Endothelial cell (in vitro differentiated cells): ENCODE measurements at regions not wholly inside any gene's neighbourhood (a gene's known extent, or its start where the extent isn't known, plus 50 kb on each side); places are given as distances from the start of the nearest gene placed in this dataset.

ENCODE experiments used
- DNase-seq: peaks from one replicate; pipeline ENCODE4 v3.0.0; 2021; ENCODE audit warnings: low spot score
- H3K27ac Mint-ChIP-seq: one replicate; pipeline ENCODE4 v1.8.0; 2021; ENCODE audit warnings: mixed read lengths, inconsistent platforms; ENCODE audit not compliant: unreplicated experiment
- H3K27me3 Mint-ChIP-seq: one replicate; pipeline ENCODE4 v1.8.0; 2021; ENCODE audit warnings: mild to moderate bottlenecking, moderate library complexity, mixed read lengths, inconsistent platforms; ENCODE audit not compliant: unreplicated experiment
- H3K36me3 Mint-ChIP-seq: one replicate; pipeline ENCODE4 v1.8.0; 2021; ENCODE audit warnings: mild to moderate bottlenecking, low read depth, mixed read lengths, inconsistent platforms; ENCODE audit not compliant: unreplicated experiment
- H3K4me1 Mint-ChIP-seq: one replicate; pipeline ENCODE4 v1.8.0; 2021; ENCODE audit warnings: mild to moderate bottlenecking, mixed read lengths, inconsistent platforms; ENCODE audit not compliant: unreplicated experiment
- H3K4me3 Mint-ChIP-seq: one replicate; pipeline ENCODE4 v1.8.0; 2021; ENCODE audit warnings: mild to moderate bottlenecking, mixed read lengths, inconsistent platforms; ENCODE audit not compliant: unreplicated experiment
- H3K9me3 Mint-ChIP-seq: one replicate; pipeline ENCODE4 v1.8.0; 2021; ENCODE audit warnings: mixed read lengths, inconsistent platforms; ENCODE audit not compliant: unreplicated experiment
- TF ChIP-seq, protein P1 (sequence below): fragments of 200-600 bp; sonication (generic); IDR thresholded peaks from one replicate; pipeline ENCODE4 v1.5.0; 2021; ENCODE audit warnings: antibody characterized with exemption; ENCODE audit not compliant: unreplicated experiment

DNA sequence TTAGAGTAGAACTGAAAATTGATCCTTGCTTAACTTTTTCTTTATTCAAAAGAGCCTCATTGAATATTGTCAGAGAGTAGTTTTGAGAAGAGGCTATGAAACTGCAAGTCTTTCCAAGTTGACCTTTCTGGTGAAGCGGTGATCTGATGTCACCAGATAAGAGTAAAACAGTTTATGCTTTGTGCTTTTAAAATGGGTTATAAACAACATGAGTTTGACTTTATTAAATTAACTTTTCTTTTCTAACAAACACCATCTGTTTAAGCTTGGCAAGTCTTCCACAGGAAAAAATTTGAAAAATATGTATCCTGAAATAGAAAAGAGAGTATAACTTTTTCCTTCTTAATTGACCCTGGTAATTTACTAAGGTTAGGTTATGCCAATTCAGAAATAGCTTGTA, 408.7 kb upstream of the NOVA1 start:
- Mint-ChIP-seq H3K27ac (no peak overlapping the region), H3K36me3 (no peaks in the 10 kb centered on the region), H3K27me3 (no peaks in the 10 kb centered on the region), H3K4me3 (no peak overlapping the region), H3K4me1 (no peaks in the 10 kb centered on the region), H3K9me3 (no peaks in the 10 kb centered on the region)
- TF ChIP-seq, protein P1, sequence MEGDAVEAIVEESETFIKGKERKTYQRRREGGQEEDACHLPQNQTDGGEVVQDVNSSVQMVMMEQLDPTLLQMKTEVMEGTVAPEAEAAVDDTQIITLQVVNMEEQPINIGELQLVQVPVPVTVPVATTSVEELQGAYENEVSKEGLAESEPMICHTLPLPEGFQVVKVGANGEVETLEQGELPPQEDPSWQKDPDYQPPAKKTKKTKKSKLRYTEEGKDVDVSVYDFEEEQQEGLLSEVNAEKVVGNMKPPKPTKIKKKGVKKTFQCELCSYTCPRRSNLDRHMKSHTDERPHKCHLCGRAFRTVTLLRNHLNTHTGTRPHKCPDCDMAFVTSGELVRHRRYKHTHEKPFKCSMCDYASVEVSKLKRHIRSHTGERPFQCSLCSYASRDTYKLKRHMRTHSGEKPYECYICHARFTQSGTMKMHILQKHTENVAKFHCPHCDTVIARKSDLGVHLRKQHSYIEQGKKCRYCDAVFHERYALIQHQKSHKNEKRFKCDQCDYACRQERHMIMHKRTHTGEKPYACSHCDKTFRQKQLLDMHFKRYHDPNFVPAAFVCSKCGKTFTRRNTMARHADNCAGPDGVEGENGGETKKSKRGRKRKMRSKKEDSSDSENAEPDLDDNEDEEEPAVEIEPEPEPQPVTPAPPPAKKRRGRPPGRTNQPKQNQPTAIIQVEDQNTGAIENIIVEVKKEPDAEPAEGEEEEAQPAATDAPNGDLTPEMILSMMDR = no peak
- no peak for DNase-seq

GRCh38 chr14:27008187-27008586, 410.4 kb upstream of the NOVA1 start:
- H3K27ac Mint-ChIP-seq = no peak overlapping the region
- H3K4me3 Mint-ChIP-seq = no peak overlapping the region
- no peaks in the 10 kb centered on the region for H3K36me3 Mint-ChIP-seq
- H3K9me3 Mint-ChIP-seq = no peaks in the 10 kb centered on the region
- TF ChIP-seq, protein P1 = no peak
- H3K4me1 Mint-ChIP-seq = no peaks in the 10 kb centered on the region
- H3K27me3 Mint-ChIP-seq = no peaks in the 10 kb centered on the region
- no peak for DNase-seq

DNA sequence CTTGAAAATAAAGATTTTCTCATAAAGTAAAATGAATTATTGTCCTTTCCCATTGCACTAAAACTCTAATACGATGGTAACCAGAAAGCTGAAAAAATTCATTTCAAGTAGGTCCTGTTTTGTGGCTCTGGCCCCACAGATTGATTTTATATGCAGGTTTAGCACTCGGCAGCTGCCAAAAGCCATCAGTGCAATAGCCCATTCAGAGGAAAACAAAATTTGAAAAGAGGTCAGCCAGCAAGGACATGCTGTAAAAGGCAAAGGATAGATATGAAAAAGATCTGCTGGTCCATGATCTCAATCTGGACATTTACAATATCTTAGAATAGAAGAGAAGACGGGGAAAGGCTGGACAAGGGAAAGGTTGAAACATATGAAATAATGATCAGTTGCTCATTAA, 414.8 kb upstream of the NOVA1 start:
- H3K4me1 Mint-ChIP-seq = no peaks in the 10 kb centered on the region
- no peaks in the 10 kb centered on the region for H3K27me3 Mint-ChIP-seq
- H3K36me3 Mint-ChIP-seq = no peaks in the 10 kb centered on the region
- H3K9me3 Mint-ChIP-seq = no peaks in the 10 kb centered on the region
- H3K27ac Mint-ChIP-seq = no peak overlapping the region
- no peak overlapping the region for H3K4me3 Mint-ChIP-seq
- TF ChIP-seq, protein P1 = no peak
- no peak for DNase-seq

DNA sequence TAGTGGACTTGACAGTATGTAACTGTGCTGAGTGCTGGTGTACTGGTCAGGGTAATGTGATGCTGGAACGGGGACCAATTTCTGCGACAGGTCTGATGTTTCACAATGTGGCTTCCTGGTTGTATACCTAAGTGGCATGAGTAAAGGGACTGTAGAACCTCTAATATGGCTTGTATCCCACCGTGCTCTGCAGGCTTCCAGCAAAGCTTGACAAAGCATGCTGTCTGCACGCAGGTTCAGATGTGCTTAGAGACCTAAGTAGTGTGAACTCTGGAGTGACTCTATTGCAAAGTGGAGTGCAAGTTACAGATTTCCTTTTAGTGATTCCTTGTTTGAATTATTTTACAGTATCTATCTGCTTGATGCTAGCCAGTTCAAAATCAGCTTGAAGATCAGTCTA, 415.8 kb upstream of the NOVA1 start:
- Mint-ChIP-seq H3K27ac (no peak overlapping the region), H3K4me3 (no peak overlapping the region), H3K9me3 (no peaks in the 10 kb centered on the region), H3K36me3 (no peaks in the 10 kb centered on the region), H3K4me1 (no peaks in the 10 kb centered on the region), H3K27me3 (no peaks in the 10 kb centered on the region)
- no peak for DNase-seq
- TF ChIP-seq, protein P1 = no peak

DNA sequence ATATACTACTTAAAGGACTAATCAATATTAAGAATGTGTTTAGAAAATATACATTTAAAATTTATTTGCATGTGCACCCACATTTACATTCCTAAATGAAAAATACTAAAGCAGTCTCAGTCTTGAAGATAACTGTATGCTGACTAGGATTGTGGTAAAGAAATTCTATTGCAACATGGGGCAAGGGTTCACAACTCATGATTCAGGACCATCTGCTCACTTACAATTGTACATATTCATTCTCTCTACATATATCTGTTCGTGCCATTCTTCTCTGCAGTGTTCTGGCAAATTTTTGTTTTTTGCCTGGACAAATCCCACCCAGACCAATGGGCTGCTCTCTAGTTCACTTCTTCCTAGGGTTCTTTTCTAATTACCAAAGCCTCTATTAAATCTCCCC, 417.2 kb upstream of the NOVA1 start:
- no peaks in the 10 kb centered on the region for H3K27me3 Mint-ChIP-seq
- H3K27ac Mint-ChIP-seq = no peak overlapping the region
- H3K4me3 Mint-ChIP-seq = no peak overlapping the region
- no peak for DNase-seq
- TF ChIP-seq, protein P1 = no peak
- H3K4me1 Mint-ChIP-seq = no peaks in the 10 kb centered on the region
- no peaks in the 10 kb centered on the region for H3K36me3 Mint-ChIP-seq
- H3K9me3 Mint-ChIP-seq = no peaks in the 10 kb centered on the region
